ENCODE measurements at regions not wholly inside any gene's neighbourhood (a gene's known extent, or its start where the extent isn't known, plus 50 kb on each side); places are given as distances from the start of the nearest gene placed in this dataset.
A peak's percentile ranks its signal among the peaks of the same experiment; 100 is the strongest.

DNA sequence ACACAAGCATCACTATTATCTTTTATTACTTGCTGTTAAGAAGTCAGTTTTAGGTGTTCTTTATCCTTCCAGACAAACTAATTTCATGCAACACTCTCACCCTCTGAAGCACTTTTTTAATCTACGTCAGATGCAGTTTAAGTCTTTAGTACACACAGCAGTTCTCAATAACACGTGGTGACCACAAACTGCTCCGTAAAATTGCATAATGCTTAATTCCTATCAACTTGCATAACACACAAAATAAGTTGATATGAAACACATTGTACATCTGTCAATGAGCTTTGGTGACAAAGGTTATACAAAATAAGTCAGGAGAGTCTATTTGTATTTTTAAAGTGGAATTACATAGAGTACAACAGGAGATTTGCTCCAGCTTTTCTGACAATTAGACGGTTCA, 140.9 kb upstream of the ETS2 start:
- peak; percentile 6 for DNase-seq (ENCODE audit: low read depth)
- TF ChIP-seq, protein P1, sequence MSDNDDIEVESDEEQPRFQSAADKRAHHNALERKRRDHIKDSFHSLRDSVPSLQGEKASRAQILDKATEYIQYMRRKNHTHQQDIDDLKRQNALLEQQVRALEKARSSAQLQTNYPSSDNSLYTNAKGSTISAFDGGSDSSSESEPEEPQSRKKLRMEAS (IDR thresholded peaks at IDR 0.05; ENCODE audit: low read depth, low read length), result 0 out of 2 replicates have a peak, but pooled peaks have one; percentile 33
- no peak for TF ChIP-seq MYC (IDR thresholded peaks at IDR 0.05; ENCODE audit: low read depth, low read length)
- no peak overlapping the region for H3K4me3 ChIP-seq (ENCODE audit: low read depth, low read length)

DNA sequence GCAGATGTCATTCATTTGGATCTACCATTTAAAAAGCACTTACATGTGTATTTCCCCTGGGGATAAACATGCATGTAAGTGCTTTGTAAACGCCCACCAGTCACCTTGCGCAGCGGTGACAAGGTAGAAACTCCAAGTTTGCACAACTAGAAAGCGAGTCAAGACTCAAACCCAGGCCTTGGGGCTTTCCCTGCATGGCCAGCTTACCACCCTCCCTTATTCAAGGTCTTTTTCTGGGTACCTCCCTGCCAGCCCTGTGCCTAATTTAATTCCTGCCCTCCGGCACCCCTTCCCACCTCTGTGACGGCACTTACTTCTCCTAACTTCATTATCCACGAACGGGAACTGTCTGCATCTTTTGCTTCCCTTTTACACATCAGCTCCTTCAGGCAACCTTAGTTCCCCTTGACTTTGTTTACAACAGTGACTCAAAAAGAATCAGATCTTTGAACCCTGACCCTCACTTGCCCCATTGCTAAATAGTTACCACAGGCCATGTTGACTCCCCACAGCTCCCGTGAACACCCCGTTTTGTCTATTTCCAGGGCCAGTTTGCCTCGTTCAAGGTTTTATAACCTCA, 138.3 kb upstream of the ETS2 start:
- DNase-seq (ENCODE audit: low read depth), result no peak
- TF ChIP-seq, protein P2, sequence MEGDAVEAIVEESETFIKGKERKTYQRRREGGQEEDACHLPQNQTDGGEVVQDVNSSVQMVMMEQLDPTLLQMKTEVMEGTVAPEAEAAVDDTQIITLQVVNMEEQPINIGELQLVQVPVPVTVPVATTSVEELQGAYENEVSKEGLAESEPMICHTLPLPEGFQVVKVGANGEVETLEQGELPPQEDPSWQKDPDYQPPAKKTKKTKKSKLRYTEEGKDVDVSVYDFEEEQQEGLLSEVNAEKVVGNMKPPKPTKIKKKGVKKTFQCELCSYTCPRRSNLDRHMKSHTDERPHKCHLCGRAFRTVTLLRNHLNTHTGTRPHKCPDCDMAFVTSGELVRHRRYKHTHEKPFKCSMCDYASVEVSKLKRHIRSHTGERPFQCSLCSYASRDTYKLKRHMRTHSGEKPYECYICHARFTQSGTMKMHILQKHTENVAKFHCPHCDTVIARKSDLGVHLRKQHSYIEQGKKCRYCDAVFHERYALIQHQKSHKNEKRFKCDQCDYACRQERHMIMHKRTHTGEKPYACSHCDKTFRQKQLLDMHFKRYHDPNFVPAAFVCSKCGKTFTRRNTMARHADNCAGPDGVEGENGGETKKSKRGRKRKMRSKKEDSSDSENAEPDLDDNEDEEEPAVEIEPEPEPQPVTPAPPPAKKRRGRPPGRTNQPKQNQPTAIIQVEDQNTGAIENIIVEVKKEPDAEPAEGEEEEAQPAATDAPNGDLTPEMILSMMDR (IDR thresholded peaks at IDR 0.05; ENCODE audit: low read depth, low read length), result no peak
- TF ChIP-seq, protein P1 (IDR thresholded peaks at IDR 0.05; ENCODE audit: low read depth, low read length), result no peak
- TF ChIP-seq MYC (IDR thresholded peaks at IDR 0.05; ENCODE audit: low read depth, low read length), result no peak
- no peak for TF ChIP-seq POLR2A (IDR thresholded peaks at IDR 0.05; ENCODE audit: extremely low read depth, insufficient read length)
- H3K4me3 ChIP-seq (ENCODE audit: low read depth, low read length), result no peak overlapping the region

DNA sequence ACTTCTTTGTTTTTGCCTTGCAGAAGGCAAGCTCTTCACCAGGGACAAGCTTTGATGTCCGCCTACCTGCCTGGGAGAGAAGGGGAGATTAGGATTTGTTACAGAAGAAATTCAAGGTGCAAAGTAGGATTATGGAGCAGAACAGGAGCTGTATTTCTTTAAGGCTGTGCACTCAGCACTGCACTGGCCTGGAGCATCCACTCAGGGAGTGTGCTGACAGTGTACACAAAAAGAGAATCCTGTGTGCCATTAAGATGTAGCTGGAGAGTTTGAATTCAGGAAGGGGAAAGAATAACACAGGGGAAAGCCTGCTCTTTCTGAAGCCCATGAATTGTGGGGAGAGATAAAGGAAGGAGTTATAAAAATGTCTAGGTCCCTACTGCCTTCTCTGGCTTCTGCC, 137.7 kb upstream of the ETS2 start:
- H3K4me3 ChIP-seq (ENCODE audit: low read depth, low read length), result no peak overlapping the region
- no peak for DNase-seq (ENCODE audit: low read depth)
- TF ChIP-seq, protein P2 (IDR thresholded peaks at IDR 0.05; ENCODE audit: low read depth, low read length), result no peak
- no peak for TF ChIP-seq POLR2A (IDR thresholded peaks at IDR 0.05; ENCODE audit: extremely low read depth, insufficient read length)
- TF ChIP-seq MYC (IDR thresholded peaks at IDR 0.05; ENCODE audit: low read depth, low read length), result no peak
- TF ChIP-seq, protein P1 (IDR thresholded peaks at IDR 0.05; ENCODE audit: low read depth, low read length), result no peak

DNA sequence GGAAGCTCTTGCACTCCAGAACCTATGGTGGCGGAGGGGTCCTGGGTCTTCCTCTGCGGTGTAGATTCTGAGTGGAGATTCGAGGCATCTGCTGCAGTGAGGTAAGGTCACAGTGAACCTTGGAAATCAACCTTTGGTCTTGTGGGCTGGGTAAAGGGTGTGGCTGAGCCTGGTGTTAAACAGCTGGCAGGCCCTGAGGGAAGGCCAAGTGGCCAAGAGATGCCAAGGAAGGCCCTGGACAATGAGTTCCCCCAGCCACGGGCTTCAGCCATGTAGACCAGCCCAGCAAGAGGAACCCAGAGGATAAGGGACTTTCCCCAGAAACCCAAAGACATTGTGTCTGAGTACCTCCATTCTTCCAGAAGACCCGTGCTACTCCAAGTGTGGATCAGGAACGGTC, 137.2 kb upstream of the ETS2 start:
- no peak for DNase-seq (ENCODE audit: low read depth)
- TF ChIP-seq POLR2A (IDR thresholded peaks at IDR 0.05; ENCODE audit: extremely low read depth, insufficient read length), result no peak
- TF ChIP-seq MYC (IDR thresholded peaks at IDR 0.05; ENCODE audit: low read depth, low read length), result no peak
- TF ChIP-seq, protein P1 (IDR thresholded peaks at IDR 0.05; ENCODE audit: low read depth, low read length), result no peak
- TF ChIP-seq, protein P2 (IDR thresholded peaks at IDR 0.05; ENCODE audit: low read depth, low read length), result no peak
- no peak overlapping the region for H3K4me3 ChIP-seq (ENCODE audit: low read depth, low read length)

DNA sequence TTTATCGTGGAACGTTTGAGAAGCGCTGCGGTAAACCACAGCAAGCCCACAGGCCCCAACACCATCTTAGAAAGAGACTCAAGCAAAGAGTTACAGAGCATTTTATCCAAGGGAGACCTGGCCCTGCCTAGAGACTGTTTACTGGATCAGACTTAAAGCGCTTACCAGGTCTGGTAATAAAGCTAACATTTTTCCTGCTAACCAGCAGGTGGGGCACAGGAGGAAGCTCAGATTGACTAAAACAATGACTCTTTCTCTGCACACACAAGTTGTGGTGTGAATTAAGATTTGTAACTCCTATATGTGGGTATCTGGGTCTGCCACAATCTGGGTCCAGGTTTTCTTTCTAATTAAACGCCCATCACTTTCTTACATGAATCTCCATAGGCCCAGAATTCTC, 136.5 kb upstream of the ETS2 start:
- DNase-seq (ENCODE audit: low read depth), result peak; percentile 33
- no peak overlapping the region for H3K4me3 ChIP-seq (ENCODE audit: low read depth, low read length)
- TF ChIP-seq, protein P2 (IDR thresholded peaks at IDR 0.05; ENCODE audit: low read depth, low read length), result peak; percentile 36
- no peak for TF ChIP-seq MYC (IDR thresholded peaks at IDR 0.05; ENCODE audit: low read depth, low read length)

DNA sequence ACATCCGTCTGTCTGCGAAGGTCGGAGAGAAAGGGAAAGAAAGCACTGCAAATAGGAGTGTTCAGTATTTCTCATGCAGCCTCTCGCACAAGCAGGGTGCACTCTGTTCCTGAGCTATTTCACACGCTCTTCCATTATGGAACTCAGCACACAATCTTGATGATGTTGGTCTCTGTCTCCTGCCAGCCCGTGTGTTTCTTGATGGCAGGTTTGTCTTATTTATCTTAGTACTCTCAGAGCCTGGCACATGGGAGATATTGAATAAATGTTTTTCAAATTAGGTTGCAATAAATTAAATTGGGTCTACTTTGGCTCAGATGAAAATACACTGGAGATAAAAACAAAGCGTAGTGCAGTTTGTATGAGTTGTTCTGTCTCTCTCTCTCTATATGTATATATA, 134.9 kb upstream of the ETS2 start:
- TF ChIP-seq POLR2A (IDR thresholded peaks at IDR 0.05; ENCODE audit: extremely low read depth, insufficient read length) (no peak), MYC (IDR thresholded peaks at IDR 0.05; ENCODE audit: low read depth, low read length) (no peak)
- TF ChIP-seq, protein P2 (IDR thresholded peaks at IDR 0.05; ENCODE audit: low read depth, low read length), result no peak
- TF ChIP-seq, protein P1 (IDR thresholded peaks at IDR 0.05; ENCODE audit: low read depth, low read length), result no peak
- H3K4me3 ChIP-seq (ENCODE audit: low read depth, low read length), result no peak overlapping the region
- no peak for DNase-seq (ENCODE audit: low read depth)
